NCI-H2227 (cell line): ENCODE measurements at regions not wholly inside any gene's neighbourhood (a gene's known extent, or its start where the extent isn't known, plus 50 kb on each side); places are given as distances from the start of the nearest gene placed in this dataset.
A peak's percentile ranks its signal among the peaks of the same experiment; 100 is the strongest.
"Not testable (repeated sequence)": the region's sequence is repeated elsewhere in the genome, so short reads cannot be mapped to it uniquely, and the experiment has no call there.

Experiments
- DNase-seq: peaks from one replicate; lab custom pipeline; 2025; ENCODE audit not compliant: unreplicated experiment; lab: John Stamatoyannopoulos, UW

DNA sequence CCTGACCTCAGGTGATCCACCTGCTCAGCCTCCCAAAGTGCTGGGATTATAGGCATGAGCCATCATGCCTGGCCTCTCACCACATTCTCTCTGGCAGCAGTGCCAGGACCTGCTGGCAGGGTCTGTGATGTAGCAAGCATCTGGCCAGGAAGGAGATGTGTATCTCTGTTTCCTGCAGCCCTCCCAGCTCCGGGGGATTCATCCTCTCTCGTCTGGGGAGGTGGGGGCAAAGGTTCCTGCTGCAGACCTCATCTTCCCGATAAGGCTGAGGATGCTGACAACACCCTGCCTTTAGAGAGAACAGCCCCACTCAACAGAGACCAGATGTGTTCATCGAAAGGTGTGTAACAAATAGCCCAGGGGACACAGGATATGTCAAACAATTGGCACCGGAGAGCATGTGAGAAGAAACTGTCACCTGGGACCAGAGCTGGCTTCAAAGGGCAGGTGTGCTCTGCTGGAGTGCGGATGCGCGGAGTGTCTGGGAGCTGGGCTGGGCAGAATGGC, 54.8 kb upstream of the SEC14L1 start:
- DNase-seq = no peak

DNA sequence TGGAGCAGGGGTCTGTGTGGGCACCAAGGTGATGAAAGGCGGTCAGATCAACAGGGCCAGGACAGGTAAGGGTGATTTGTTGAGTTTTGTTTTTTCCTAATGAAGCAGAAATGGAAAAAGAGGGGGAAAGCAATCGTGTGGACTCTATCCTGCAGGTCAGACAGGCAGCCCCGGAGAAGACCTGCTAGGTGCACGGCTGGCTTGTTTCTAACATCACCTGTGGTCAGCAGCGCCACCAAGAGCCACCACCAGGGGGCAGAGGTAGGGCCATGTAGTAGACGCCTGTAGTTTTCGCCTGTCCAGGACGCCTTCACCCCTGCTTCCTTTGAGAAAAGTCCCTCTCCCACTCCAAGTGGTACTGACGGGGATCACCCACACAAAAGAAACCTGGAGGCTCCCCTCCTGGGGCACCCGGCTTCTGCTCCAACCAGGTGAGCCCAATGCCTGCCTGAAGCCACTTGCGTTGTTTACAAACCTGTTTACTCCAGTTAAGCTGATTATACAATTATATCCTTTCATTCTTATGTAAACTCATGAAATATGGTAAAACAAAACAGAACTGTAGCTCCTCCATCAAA, 54.2 kb upstream of the SEC14L1 start:
- DNase-seq = peak; percentile 81

DNA sequence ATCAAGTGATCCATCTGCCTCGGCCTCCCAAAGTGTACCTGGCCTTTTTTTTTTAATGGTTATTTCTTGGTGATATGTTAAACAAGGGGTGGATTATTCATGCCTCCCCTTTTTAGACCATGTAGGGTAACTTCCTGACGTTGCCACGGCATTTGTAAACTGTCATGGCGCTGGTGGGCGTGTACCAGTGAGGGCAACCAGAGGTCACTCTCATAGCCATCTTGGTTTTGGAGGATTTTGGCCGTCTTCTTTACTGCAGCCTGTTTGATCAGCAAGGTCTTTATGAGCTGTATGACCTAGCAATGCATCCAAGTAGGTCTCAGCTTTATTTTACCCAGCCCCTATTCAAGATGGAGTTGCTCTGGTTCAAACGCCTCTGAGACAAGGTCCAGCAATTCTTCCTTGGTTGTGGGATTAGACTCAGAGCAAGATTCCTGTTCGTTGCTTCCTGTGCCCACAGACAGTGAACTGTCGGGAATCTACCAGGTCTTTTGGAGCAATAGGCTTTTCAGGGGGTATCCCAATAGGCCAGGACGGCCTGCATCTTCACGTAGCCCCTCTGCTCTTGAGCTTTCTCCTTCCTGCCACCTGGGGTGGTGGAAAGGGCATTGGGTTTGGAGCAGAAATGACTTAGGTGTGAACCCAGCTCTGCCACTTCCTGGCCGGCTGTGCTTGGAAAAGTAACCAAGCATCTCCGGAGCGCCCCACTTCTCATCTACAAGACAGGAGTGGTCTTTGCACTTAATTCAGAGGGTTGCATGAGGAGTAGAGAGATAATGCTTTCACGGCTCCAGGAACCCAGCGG, 52.9 kb upstream of the SEC14L1 start:
- no peak for DNase-seq

DNA sequence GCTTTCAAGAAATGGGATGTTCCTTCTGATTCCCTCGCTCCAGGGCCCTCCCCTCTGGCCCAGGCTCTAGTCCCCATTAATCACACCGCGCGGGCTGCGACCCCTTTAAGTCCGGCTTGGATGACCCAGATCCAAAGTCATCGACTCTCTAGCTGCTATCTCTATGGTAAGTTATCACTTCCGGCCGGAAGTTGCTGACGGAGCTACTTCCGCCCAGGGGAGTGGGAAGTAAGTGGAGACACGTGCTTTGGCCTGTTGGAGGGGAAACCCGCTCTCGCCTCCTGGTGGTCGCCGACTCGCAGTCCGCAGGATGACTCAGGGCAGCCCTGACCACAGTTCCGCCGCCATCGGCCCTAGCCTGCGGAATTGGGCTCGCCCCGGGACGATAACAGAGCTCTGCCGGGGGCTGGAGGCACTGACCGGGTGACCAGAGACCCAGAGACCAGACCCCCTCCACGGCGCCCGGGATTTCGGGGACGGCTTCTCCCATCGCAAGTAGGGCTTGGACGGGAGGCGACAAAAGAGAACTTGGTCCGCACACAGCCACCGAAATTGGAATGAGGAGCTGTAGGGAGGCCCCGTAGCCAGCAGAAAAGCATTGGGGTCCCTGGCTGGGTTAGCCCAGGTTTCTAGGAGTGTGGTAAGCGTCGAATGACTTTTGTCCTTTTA, 52.2 kb upstream of the SEC14L1 start:
- peak; percentile 98 for DNase-seq

DNA sequence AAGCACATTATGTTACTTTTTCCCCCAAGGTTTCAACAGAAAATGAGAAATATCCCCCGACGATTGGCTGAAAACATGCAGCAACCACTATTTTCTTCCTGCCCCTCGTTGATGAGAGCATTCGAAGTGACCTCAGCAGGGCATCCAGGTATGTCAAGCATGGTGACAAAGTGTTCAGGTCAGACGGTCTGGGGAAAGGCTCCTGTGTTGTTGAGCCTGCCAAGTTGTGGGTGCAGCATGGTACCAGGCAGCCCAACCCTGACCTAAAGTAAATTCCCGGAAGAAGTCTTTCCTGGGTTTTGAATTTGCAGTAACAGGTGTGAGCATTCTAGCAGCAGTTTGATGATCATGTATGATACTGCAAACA, 51.7 kb upstream of the SEC14L1 start:
- peak; percentile 51 for DNase-seq

DNA sequence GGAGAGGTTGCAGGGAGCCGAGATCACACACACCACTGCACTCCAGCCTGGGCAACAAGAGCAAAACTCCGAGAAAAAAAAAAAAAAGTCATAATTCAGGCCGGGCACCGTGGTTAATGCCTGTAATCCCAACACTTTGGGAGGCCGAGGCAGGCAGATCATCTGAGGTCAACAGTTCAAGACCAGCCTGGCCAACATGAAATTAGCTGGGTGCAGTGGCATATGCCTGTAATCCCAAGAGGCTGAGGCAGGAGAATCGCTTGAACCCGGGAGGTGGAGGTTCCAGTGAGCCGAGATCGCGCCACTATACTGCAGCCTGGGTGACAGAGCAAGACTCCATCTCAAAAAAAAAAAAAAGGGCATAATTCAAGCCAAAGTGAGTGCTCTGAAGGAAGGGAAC, 50.8 kb upstream of the SEC14L1 start:
- DNase-seq = not testable (repeated sequence)

DNA sequence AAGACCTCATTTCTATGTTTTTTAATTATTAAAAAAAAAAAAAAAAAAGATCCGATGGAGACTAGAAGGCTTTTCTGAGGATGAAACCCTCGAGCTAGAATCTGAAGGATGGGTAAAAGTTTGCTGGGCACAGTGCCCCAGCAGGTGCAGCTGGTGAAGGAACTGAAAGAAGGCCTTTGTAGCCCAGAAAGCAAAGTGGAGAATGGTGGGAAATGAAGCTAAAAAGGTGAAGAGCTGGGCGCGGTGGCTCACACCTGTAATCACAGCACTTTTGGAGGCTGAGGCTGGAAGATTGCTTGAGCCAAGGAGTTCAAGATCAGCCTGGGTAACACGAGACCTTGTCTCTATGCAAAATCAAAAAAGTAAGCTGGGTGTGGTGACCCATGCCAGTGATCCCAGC, 50.3 kb upstream of the SEC14L1 start:
- DNase-seq = no peak
